ENCODE measurements at regions not wholly inside any gene's neighbourhood (a gene's known extent, or its start where the extent isn't known, plus 50 kb on each side); places are given as distances from the start of the nearest gene placed in this dataset.

DNA sequence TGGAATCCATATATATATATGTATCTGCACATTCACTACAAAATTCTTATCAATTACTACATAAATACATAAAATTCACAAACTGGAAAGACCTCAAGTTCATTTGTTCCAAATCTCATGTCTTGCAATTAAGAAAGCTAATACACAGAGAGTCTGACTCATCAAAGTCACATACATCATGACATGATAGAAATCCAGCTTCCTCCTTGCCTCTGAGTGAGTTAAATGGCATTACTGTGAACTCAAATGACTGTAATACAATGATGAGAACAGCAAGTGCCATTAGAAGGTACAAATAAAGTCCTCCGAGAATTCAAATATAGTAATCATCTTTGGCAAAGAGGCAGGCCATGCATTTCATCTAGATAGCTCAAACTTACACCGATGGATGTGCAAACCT lies 55.1 kb upstream of the AGTR1 start:
- DNase-seq = no peak
- Histone ChIP-seq H3K27me3 (peaks cover 2% of the 10 kb centered on the region; the same call in 1 of the 2 replicates), H3K4me1 (no peaks in the 10 kb centered on the region), H3K9me3 (no peaks in the 10 kb centered on the region), H3K4me3 (ENCODE audit: low read depth, low read length) (no peak overlapping the region), H3K36me3 (no peaks in the 10 kb centered on the region)
- TF ChIP-seq, protein P1, sequence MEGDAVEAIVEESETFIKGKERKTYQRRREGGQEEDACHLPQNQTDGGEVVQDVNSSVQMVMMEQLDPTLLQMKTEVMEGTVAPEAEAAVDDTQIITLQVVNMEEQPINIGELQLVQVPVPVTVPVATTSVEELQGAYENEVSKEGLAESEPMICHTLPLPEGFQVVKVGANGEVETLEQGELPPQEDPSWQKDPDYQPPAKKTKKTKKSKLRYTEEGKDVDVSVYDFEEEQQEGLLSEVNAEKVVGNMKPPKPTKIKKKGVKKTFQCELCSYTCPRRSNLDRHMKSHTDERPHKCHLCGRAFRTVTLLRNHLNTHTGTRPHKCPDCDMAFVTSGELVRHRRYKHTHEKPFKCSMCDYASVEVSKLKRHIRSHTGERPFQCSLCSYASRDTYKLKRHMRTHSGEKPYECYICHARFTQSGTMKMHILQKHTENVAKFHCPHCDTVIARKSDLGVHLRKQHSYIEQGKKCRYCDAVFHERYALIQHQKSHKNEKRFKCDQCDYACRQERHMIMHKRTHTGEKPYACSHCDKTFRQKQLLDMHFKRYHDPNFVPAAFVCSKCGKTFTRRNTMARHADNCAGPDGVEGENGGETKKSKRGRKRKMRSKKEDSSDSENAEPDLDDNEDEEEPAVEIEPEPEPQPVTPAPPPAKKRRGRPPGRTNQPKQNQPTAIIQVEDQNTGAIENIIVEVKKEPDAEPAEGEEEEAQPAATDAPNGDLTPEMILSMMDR (IDR thresholded peaks at IDR 0.05; ENCODE audit: low read depth, low read length) = no peak

DNA sequence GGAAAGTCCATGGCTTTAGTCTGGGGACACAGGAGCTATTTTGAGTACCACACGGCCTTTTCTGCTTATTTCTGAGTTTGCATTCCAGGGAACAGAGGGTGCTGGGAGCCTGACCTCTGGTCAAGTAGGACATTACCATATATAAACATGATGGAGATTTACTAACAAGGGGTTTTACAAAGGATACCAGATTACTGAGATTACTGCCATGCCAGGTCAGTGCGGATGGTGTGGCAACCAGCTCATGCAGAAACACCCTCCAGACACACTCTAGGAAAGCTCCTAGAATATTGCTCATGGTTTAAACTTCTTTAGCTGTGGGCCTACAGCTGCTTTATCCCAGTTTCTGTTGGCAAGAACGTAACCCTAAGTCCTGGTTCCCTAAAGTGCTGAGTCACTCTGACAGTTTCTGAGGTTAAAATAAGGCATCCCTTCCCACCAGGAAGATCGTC lies 54.3 kb upstream of the AGTR1 start:
- no peak overlapping the region for H3K4me3 ChIP-seq (ENCODE audit: low read depth, low read length)
- TF ChIP-seq, protein P1 (IDR thresholded peaks at IDR 0.05; ENCODE audit: low read depth, low read length) = no peak
- H3K4me1 ChIP-seq = no peaks in the 10 kb centered on the region
- peaks cover 2% of the 10 kb centered on the region; the same call in 1 of the 2 replicates for H3K27me3 ChIP-seq
- no peak for DNase-seq
- no peaks in the 10 kb centered on the region for H3K9me3 ChIP-seq
- no peaks in the 10 kb centered on the region for H3K36me3 ChIP-seq

DNA sequence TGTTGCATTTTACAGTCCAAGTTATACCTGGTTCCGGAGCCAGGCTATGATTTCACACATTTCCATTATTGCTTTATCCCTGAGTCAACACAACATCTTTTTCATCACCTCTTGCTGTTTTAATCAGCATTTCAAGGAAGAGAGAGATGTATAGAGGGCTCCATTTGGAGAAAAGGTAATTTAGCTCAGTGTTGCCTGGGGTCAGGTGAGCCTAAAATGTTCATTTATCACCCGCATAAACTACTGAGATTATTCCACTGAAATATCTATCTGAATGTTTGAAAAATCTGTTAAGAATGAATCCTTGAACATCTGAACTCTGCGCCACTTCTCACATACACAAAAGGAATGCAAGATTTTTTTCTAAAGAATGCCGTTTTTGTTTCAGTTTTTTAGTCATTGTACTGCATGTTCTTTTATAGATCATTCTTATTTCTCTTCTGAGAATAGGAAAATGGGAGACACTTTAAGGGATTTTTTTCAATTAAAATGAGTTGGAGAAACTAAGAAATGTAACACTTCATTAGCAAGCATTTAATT lies 51.5 kb upstream of the AGTR1 start:
- Histone ChIP-seq H3K4me1 (no peaks in the 10 kb centered on the region), H3K4me3 (ENCODE audit: low read depth, low read length) (no peak overlapping the region)
- TF ChIP-seq, protein P1 (IDR thresholded peaks at IDR 0.05; ENCODE audit: low read depth, low read length) = no peak

More for the DNA sequence above, 51.5 kb upstream of the AGTR1 start:
- H3K36me3 ChIP-seq = no peaks in the 10 kb centered on the region
- no peak for DNase-seq
- H3K9me3 ChIP-seq = no peaks in the 10 kb centered on the region
- H3K27me3 ChIP-seq = peaks cover 2% of the 10 kb centered on the region; the same call in 1 of the 2 replicates
